ENCODE measurements at regions not wholly inside any gene's neighbourhood (a gene's known extent, or its start where the extent isn't known, plus 50 kb on each side); places are given as distances from the start of the nearest gene placed in this dataset.
"Not testable (repeated sequence)": the region's sequence is repeated elsewhere in the genome, so short reads cannot be mapped to it uniquely, and the experiment has no call there.

- DNase-seq (ENCODE audit: extremely low spot score): no peak
- POLR2A ChIA-PET: no interaction called here
- CTCF ChIA-PET: no interaction called here
- TF ChIP-seq CTCF (IDR thresholded peaks at IDR 0.05; ENCODE audit: control extremely low read depth, extremely low read depth, low read depth, missing control alignments): no peak
Observed at GRCh38 chr2:239721531-239721930, 303.6 kb downstream of the NDUFA10 start.

GRCh38 chr2:239720361-239721360 is 304.5 kb downstream of the NDUFA10 start:
- POLR2A ChIA-PET: no interaction called here
- CTCF ChIA-PET: no interaction called here
- no peak for DNase-seq (ENCODE audit: extremely low spot score)
- no peak for TF ChIP-seq CTCF (IDR thresholded peaks at IDR 0.05; ENCODE audit: control extremely low read depth, extremely low read depth, low read depth, missing control alignments)

GRCh38 chr2:239719791-239720360 is 305.3 kb downstream of the NDUFA10 start:
- TF ChIP-seq CTCF (IDR thresholded peaks at IDR 0.05; ENCODE audit: control extremely low read depth, extremely low read depth, low read depth, missing control alignments): no peak
- no peak for DNase-seq (ENCODE audit: extremely low spot score)
- ChIA-PET POLR2A (no interaction called here), CTCF (no interaction called here)

- DNase-seq (ENCODE audit: extremely low spot score); POLR2A ChIA-PET: not testable (repeated sequence)
- CTCF ChIA-PET: interaction anchor here (0.6 kb wide), 1 partner anchor 28 kb away, joined by 3 read pairs; no protein-coding TSS in a partner anchor
Observed at GRCh38 chr2:239718991-239719390, 306.2 kb downstream of the NDUFA10 start.

GRCh38 chr2:239717706-239718105 is 307.4 kb downstream of the NDUFA10 start:
- ChIA-PET POLR2A (no interaction called here), CTCF (no interaction called here)
- no peak for TF ChIP-seq CTCF (IDR thresholded peaks at IDR 0.05; ENCODE audit: control extremely low read depth, extremely low read depth, low read depth, missing control alignments)
- no peak for DNase-seq (ENCODE audit: extremely low spot score)

- POLR2A ChIA-PET: no interaction called here
- CTCF ChIA-PET: no interaction called here
- no peak for DNase-seq (ENCODE audit: extremely low spot score)
- no peak for TF ChIP-seq CTCF (IDR thresholded peaks at IDR 0.05; ENCODE audit: control extremely low read depth, extremely low read depth, low read depth, missing control alignments)
Observed at GRCh38 chr2:239717319-239717675, 307.8 kb downstream of the NDUFA10 start.

Data from GM10248 (cell line).